ENCODE measurements at regions not wholly inside any gene's neighbourhood (a gene's known extent, or its start where the extent isn't known, plus 50 kb on each side); places are given as distances from the start of the nearest gene placed in this dataset.

GRCh38 chr14:106879241-106879640, 1352.9 kb downstream of the TMEM121 start:
- H3K18ac ChIP-seq (ENCODE audit: extremely low read depth, low read length): no peak overlapping the region
- ChIA-PET POLR2A (ENCODE audit: partially characterized antibody) (no interaction called here), CTCF (ENCODE audit: partially characterized antibody) (interaction anchor here (1.1 kb wide), 1 partner anchor 201 kb away, joined by 3 read pairs; no protein-coding TSS in a partner anchor)
- peaks cover 57 to 63% of the 10 kb centered on the region in 2 experiments for H3K9me3 ChIP-seq (ENCODE audit: insufficient read depth in 2 of 2, low read depth in 1 of 2, low read length in 1 of 2)
- no peak overlapping the region for H2BK20ac ChIP-seq (ENCODE audit: low read length)
- no peaks in the 10 kb centered on the region for H3K79me1 ChIP-seq (ENCODE audit: low read depth, low read length)
- H3K4ac ChIP-seq (replicated peaks; ENCODE audit: insufficient read length, low read depth, low read length): no peak overlapping the region
- no peak overlapping the region for H2AK5ac ChIP-seq (ENCODE audit: low read depth, low read length)
- no peak overlapping the region for H4K5ac ChIP-seq (ENCODE audit: insufficient read length, low read depth, low read length)
- no peaks in the 10 kb centered on the region for H3K36me3 ChIP-seq (ENCODE audit: control insufficient read depth in 2 of 4, insufficient read depth in 4 of 4, low read length in 3 of 4)
- H3K23ac ChIP-seq (ENCODE audit: insufficient read length): no peak overlapping the region
- no peak overlapping the region for H3K56ac ChIP-seq (replicated peaks; ENCODE audit: insufficient read length, low read depth, low read length)
- FAIRE-seq: no peak
- no peak for TF ChIP-seq HDAC6 (IDR thresholded peaks at IDR 0.05; ENCODE audit: low read depth, low read length)
- no peak for TF ChIP-seq POLR2A (IDR thresholded peaks at IDR 0.05; ENCODE audit: control extremely low read depth in 1 of 2, low read depth in 2 of 2, low read length in 2 of 2)
- peak; percentile 3 to 31 (median 4); a peak in 3 of 4 replicates for TF ChIP-seq CTCF (IDR thresholded peaks at IDR 0.05; ENCODE audit: control extremely low read depth in 1 of 3, insufficient read depth in 1 of 3, low read depth in 1 of 3, low read length in 3 of 3)
- TF ChIP-seq, protein P1, sequence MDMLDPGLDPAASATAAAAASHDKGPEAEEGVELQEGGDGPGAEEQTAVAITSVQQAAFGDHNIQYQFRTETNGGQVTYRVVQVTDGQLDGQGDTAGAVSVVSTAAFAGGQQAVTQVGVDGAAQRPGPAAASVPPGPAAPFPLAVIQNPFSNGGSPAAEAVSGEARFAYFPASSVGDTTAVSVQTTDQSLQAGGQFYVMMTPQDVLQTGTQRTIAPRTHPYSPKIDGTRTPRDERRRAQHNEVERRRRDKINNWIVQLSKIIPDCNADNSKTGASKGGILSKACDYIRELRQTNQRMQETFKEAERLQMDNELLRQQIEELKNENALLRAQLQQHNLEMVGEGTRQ (IDR thresholded peaks at IDR 0.05; ENCODE audit: low read length): no peak
- peak in 1 of 2 experiments; percentile 42 for DNase-seq (ENCODE audit: low read depth in 1 of 2, low spot score in 2 of 2)
- H3K79me2 ChIP-seq (ENCODE audit: control insufficient read depth in 1 of 2, insufficient read depth in 2 of 2, low read length in 2 of 2): no peaks in the 10 kb centered on the region
- WGBS, 2 experiments (ENCODE audit: extremely low coverage in 1 of 2, insufficient coverage in 1 of 2, insufficient read length in 1 of 2, insufficient replicate concordance in 2 of 2, low coverage in 1 of 2, low lambda C conversion rate in 2 of 2, missing lambda C conversion rate in 1 of 2): 69% methylated on average over 8 of the region's 8 CpGs; no CpG with 5 or more reads in 1 of the 2 experiments
- H3K9ac ChIP-seq (replicated peaks in 1 of 4; ENCODE audit: extremely low read depth in 1 of 4, low read depth in 3 of 4, low read length in 3 of 4): no peak overlapping the region
- no peaks in the 10 kb centered on the region for H3K4me1 ChIP-seq (replicated peaks in 1 of 4; ENCODE audit: control insufficient read depth in 3 of 4, insufficient read depth in 4 of 4, low read length in 3 of 4)
- H2AFZ ChIP-seq (ENCODE audit: low read length): no peak overlapping the region
- H4K91ac ChIP-seq (replicated peaks; ENCODE audit: insufficient read length, low read length): no peak overlapping the region
- H2BK15ac ChIP-seq (ENCODE audit: low read length): no peak overlapping the region
- no peak overlapping the region for H3K27ac ChIP-seq (ENCODE audit: low read depth, low read length)
- no peak overlapping the region for H2BK5ac ChIP-seq (ENCODE audit: low read depth, low read length)
- H3K27me3 ChIP-seq (replicated peaks in 1 of 4; ENCODE audit: control insufficient read depth in 3 of 4, extremely low read depth in 1 of 4, insufficient read depth in 3 of 4, low read length in 3 of 4): no peaks in the 10 kb centered on the region
- no peak overlapping the region for H4K8ac ChIP-seq (ENCODE audit: extremely low read depth, insufficient read depth, low read length)
- H2BK120ac ChIP-seq (replicated peaks; ENCODE audit: low read depth, low read length): no peak overlapping the region
- H3K14ac ChIP-seq (ENCODE audit: insufficient read length): no peak overlapping the region
- H4K20me1 ChIP-seq (replicated peaks in 1 of 2; ENCODE audit: control insufficient read depth in 1 of 2, insufficient read depth in 2 of 2, low read length in 2 of 2): no peaks in the 10 kb centered on the region
- no peak overlapping the region for H3K4me2 ChIP-seq (ENCODE audit: insufficient read depth in 1 of 2, low read depth in 2 of 2, low read length in 2 of 2)
- H3K4me3 ChIP-seq (ENCODE audit: extremely low read depth in 1 of 4, insufficient read depth in 2 of 4, low read depth in 3 of 4, low read length in 4 of 4): no peak overlapping the region
- H3K23me2 ChIP-seq (ENCODE audit: low read depth, low read length): no peaks in the 10 kb centered on the region
- no peak overlapping the region for H2BK12ac ChIP-seq (ENCODE audit: low read depth, low read length)

Data from H1 (cell line).